HG02870 (cell line): ENCODE measurements at regions not wholly inside any gene's neighbourhood (a gene's known extent, or its start where the extent isn't known, plus 50 kb on each side); places are given as distances from the start of the nearest gene placed in this dataset.
A peak's percentile ranks its signal among the peaks of the same experiment; 100 is the strongest.

Experiments
- ATAC-seq: cut with Tn5 transposase; IDR thresholded peaks from one replicate; pipeline ENCODE4 v1.9.1; 2021; ENCODE audit warnings: mild to moderate bottlenecking, moderate library complexity; ENCODE audit not compliant: unreplicated experiment

- ATAC-seq: no peak
Observed at GRCh38 chr17:69605571-69605970, 191.1 kb downstream of the MAP2K6 start.

- no peak for ATAC-seq
Observed at GRCh38 chr17:69606142-69606800, 191.8 kb downstream of the MAP2K6 start.

GRCh38 chr17:69607162-69607834 lies 192.8 kb downstream of the MAP2K6 start:
- peak; percentile 91 for ATAC-seq

- no peak for ATAC-seq
Observed at GRCh38 chr17:69608141-69608540, 193.6 kb downstream of the MAP2K6 start.

- no peak for ATAC-seq
Observed at GRCh38 chr17:69608808-69609472, 194.4 kb downstream of the MAP2K6 start.

GRCh38 chr17:69609473-69610305 lies 195.2 kb downstream of the MAP2K6 start:
- no peak for ATAC-seq

- no peak for ATAC-seq
Observed at GRCh38 chr17:69620363-69620762, 205.9 kb downstream of the MAP2K6 start.

- no peak for ATAC-seq
Observed at GRCh38 chr17:69625474-69625873, 211.0 kb downstream of the MAP2K6 start.

- ATAC-seq: no peak
Observed at GRCh38 chr17:69630056-69630635, 215.6 kb downstream of the MAP2K6 start.

- ATAC-seq: no peak
Observed at GRCh38 chr17:69634844-69635243, 220.3 kb downstream of the MAP2K6 start.

GRCh38 chr17:69637446-69638156 lies 223.1 kb downstream of the MAP2K6 start:
- no peak for ATAC-seq

GRCh38 chr17:69639096-69639495 lies 224.6 kb downstream of the MAP2K6 start:
- ATAC-seq: no peak

GRCh38 chr17:69640073-69640472 lies 225.6 kb downstream of the MAP2K6 start:
- ATAC-seq: no peak

GRCh38 chr17:69643686-69644085 lies 229.2 kb downstream of the MAP2K6 start:
- no peak for ATAC-seq

GRCh38 chr17:69646729-69647128 lies 232.2 kb downstream of the MAP2K6 start:
- no peak for ATAC-seq

GRCh38 chr17:69650881-69651280 lies 236.4 kb downstream of the MAP2K6 start:
- no peak for ATAC-seq

- no peak for ATAC-seq
Observed at GRCh38 chr17:69651921-69652320, 237.4 kb downstream of the MAP2K6 start.

- no peak for ATAC-seq
Observed at GRCh38 chr17:69654981-69655855, 240.7 kb downstream of the MAP2K6 start.

- ATAC-seq: no peak
Observed at GRCh38 chr17:69655902-69656301, 241.4 kb downstream of the MAP2K6 start.
